GM12891 (cell line): ENCODE measurements at regions not wholly inside any gene's neighbourhood (a gene's known extent, or its start where the extent isn't known, plus 50 kb on each side); places are given as distances from the start of the nearest gene placed in this dataset.

Source experiments
- DNase-seq: peaks from one replicate; pipeline ENCODE4 v3.0.0; 2011; ENCODE audit warnings: low spot score; ENCODE audit not compliant: insufficient read length
- FAIRE-seq: peaks from 2 replicates; lab custom pipeline; 2011; peaks lifted over from hg19 to GRCh38; lab: Jason Lieb, UNC
- PAX5 ChIP-seq: IDR thresholded peaks from 2 replicates; pipeline ENCODE4 v1.6.1; 2011; ENCODE audit warnings: low read length, moderate library complexity, mild to moderate bottlenecking; ENCODE audit not compliant: insufficient read depth, severe bottlenecking
- POLR2A ChIP-seq: IDR thresholded peaks from 2 replicates; pipeline ENCODE4 v1.6.1; 2011; ENCODE audit warnings: low read depth, low read length, control low read depth
- POLR2AphosphoS5 ChIP-seq: IDR thresholded peaks from 2 replicates; pipeline ENCODE4 v1.6.1; 2011; ENCODE audit warnings: low read depth, low read length, control low read depth
- POU2F2 ChIP-seq: IDR thresholded peaks from 2 replicates; pipeline ENCODE4 v1.6.1; 2011; ENCODE audit warnings: low read depth, mild to moderate bottlenecking, control low read depth, low read length, moderate library complexity
- SPI1 ChIP-seq: IDR thresholded peaks from 2 replicates; pipeline ENCODE4 v1.6.1; 2011; ENCODE audit warnings: low read depth, low read length, control low read depth
- TAF1 ChIP-seq: IDR thresholded peaks from 2 replicates; pipeline ENCODE4 v1.6.1; 2011; ENCODE audit warnings: low read depth, low read length, control low read depth

GRCh38 chr2:136182315-136182714 lies 64.4 kb upstream of the CXCR4 start:
- no peak for FAIRE-seq
- TF ChIP-seq POLR2AphosphoS5 (no peak), TAF1 (no peak), SPI1 (no peak), PAX5 (no peak), POU2F2 (no peak), POLR2A (no peak)
- DNase-seq = no peak

- TF ChIP-seq PAX5 = no peak
- no peak for TF ChIP-seq SPI1
- no peak for TF ChIP-seq POU2F2
- no peak for TF ChIP-seq TAF1
- TF ChIP-seq POLR2A = no peak
- no peak for TF ChIP-seq POLR2AphosphoS5
- no peak for FAIRE-seq
These were observed 61.6 kb upstream of the CXCR4 start for GRCh38 chr2:136179602-136179975.

GRCh38 chr2:136178941-136179601 lies 61.1 kb upstream of the CXCR4 start:
- no peak for DNase-seq
- no peak for FAIRE-seq
- TF ChIP-seq POLR2A (no peak), TAF1 (no peak), POLR2AphosphoS5 (no peak), PAX5 (no peak), SPI1 (no peak), POU2F2 (no peak)

More at GRCh38 chr2:136179602-136179975, 61.6 kb upstream of the CXCR4 start:
- no peak for DNase-seq

- TF ChIP-seq PAX5 (no peak), SPI1 (no peak), POLR2AphosphoS5 (no peak), TAF1 (no peak), POLR2A (no peak), POU2F2 (no peak)
- DNase-seq (no peak), FAIRE-seq (no peak)
These were observed 57.9 kb upstream of the CXCR4 start for GRCh38 chr2:136175868-136176267.

- TF ChIP-seq POLR2AphosphoS5 = no peak
- TF ChIP-seq POLR2A = no peak
- TF ChIP-seq TAF1 = no peak
- no peak for TF ChIP-seq POU2F2
- TF ChIP-seq PAX5 = no peak
- TF ChIP-seq SPI1 = no peak
- no peak for DNase-seq
- no peak for FAIRE-seq
These were observed 57.5 kb upstream of the CXCR4 start for GRCh38 chr2:136175466-136175865.

GRCh38 chr2:136173126-136173525 lies 55.2 kb upstream of the CXCR4 start:
- no peak for FAIRE-seq
- TF ChIP-seq SPI1 (no peak), POU2F2 (no peak), PAX5 (no peak), POLR2AphosphoS5 (no peak), POLR2A (no peak), TAF1 (no peak)
- DNase-seq = no peak

GRCh38 chr2:136171223-136171622 lies 53.3 kb upstream of the CXCR4 start:
- DNase-seq = no peak

GRCh38 chr2:136168720-136169119 lies 50.8 kb upstream of the CXCR4 start:
- FAIRE-seq (no peak), DNase-seq (no peak)
- TF ChIP-seq PAX5 (no peak), POLR2A (no peak), POU2F2 (no peak), SPI1 (no peak), TAF1 (no peak), POLR2AphosphoS5 (no peak)

More at GRCh38 chr2:136171223-136171622, 53.3 kb upstream of the CXCR4 start:
- TF ChIP-seq SPI1 (no peak), POU2F2 (no peak), TAF1 (no peak), POLR2A (no peak), POLR2AphosphoS5 (no peak), PAX5 (no peak)
- FAIRE-seq = no peak

- DNase-seq (no peak), FAIRE-seq (no peak)
- no peak for TF ChIP-seq POLR2A
These were observed 49.9 kb upstream of the CXCR4 start for GRCh38 chr2:136167721-136168475.
